B cell (primary cell): ENCODE measurements at regions not wholly inside any gene's neighbourhood (a gene's known extent, or its start where the extent isn't known, plus 50 kb on each side); places are given as distances from the start of the nearest gene placed in this dataset.
"Not testable (repeated sequence)": the region's sequence is repeated elsewhere in the genome, so short reads cannot be mapped to it uniquely, and the experiment has no call there.

Experiments used
- ATAC-seq: fragments of 200-7000 bp; cut with Tn5 transposase; one replicate; pipeline ENCODE4 v1.10.0; 2021; ENCODE audit warnings: low read depth, mild to moderate bottlenecking, moderate number of reproducible peaks, moderate library complexity
- CTCF ChIA-PET: fragments of 350-600 bp; sonication (Branson Sonifier 250); formaldehyde crosslinking; loops from one replicate; lab custom pipeline; 2021; ENCODE audit warnings: antibody characterized with exemption, inconsistent platforms; lab: Charles Lee
- POLR2A ChIA-PET: fragments of 350-600 bp; sonication (Branson Sonifier 250); formaldehyde crosslinking; loops from one replicate; lab custom pipeline; 2021; ENCODE audit warnings: antibody characterized with exemption; lab: Charles Lee
- DNase-seq: peaks from one replicate; pipeline ENCODE4 v3.0.0; 2013
- H2AFZ ChIP-seq: 2 replicates; pipeline ENCODE4 v1.6.1; 2012; ENCODE audit warnings: mild to moderate bottlenecking, low read depth, low read length; ENCODE audit not compliant: insufficient read depth, poor library complexity, severe bottlenecking
- H3K27ac ChIP-seq, 2 donors: 1 replicate in 1 of 2; 2 replicates in 1 of 2; pipeline ENCODE4 v1.5.1; 2012 to 2013; ENCODE audit warnings: low read length in 2 of 2, mild to moderate bottlenecking in 2 of 2, moderate library complexity in 1 of 2
- H3K27me3 ChIP-seq, 4 experiments: fragments of 200-600 bp in 1 of 4; sonication (generic) in 1 of 4; replicated peaks in 1 of 4; 1 replicate in 2 of 4; 2 replicates in 2 of 4; pipeline versions ENCODE4 v1.6.1 to v1.7.0; 2013 to 2016; ENCODE audit warnings: low read length in 3 of 4, mild to moderate bottlenecking in 2 of 4, mixed read lengths in 1 of 4, moderate library complexity in 1 of 4; ENCODE audit not compliant: insufficient read depth in 4 of 4, control insufficient read depth in 3 of 4; ENCODE audit errors: control extremely low read depth in 1 of 4
- H3K36me3 ChIP-seq, 2 experiments: replicated peaks in 1 of 2; 1 replicate in 1 of 2; 2 replicates in 1 of 2; pipeline versions ENCODE4 v1.6.1 to v1.7.1; 2013; ENCODE audit warnings: low read length in 1 of 2; ENCODE audit not compliant: insufficient read depth in 2 of 2, control insufficient read depth in 1 of 2; ENCODE audit errors: control extremely low read depth in 1 of 2, extremely low read depth in 1 of 2
- H3K4me1 ChIP-seq, 2 donors: fragments of 200-600 bp in 1 of 2; sonication (generic) in 1 of 2; 1 replicate in 1 of 2; 2 replicates in 1 of 2; pipeline versions ENCODE4 v1.5.1 to v1.6.1; 2013 to 2017; ENCODE audit warnings: low read length in 2 of 2; ENCODE audit not compliant: control insufficient read depth in 2 of 2, insufficient read depth in 2 of 2
- H3K4me2 ChIP-seq: replicated peaks from 2 replicates; pipeline ENCODE3; 2012; ENCODE audit warnings: mild to moderate bottlenecking, low read depth, low read length; ENCODE audit not compliant: poor library complexity, severe bottlenecking
- H3K4me3 ChIP-seq, 5 experiments: fragments of 200-600 bp in 1 of 5; sonication (generic) in 1 of 5; 1 replicate in 3 of 5; 2 replicates in 2 of 5; pipeline versions ENCODE4 v1.5.1 to v1.7.0; 2011 to 2016; ENCODE audit warnings: low read length in 4 of 5, mild to moderate bottlenecking in 4 of 5, low read depth in 2 of 5, control low read depth in 1 of 5, moderate library complexity in 1 of 5; ENCODE audit not compliant: insufficient read depth in 1 of 5; ENCODE audit errors: control extremely low read depth in 1 of 5, extremely low read depth in 1 of 5
- H3K79me2 ChIP-seq: fragments of 200-600 bp; sonication (generic); one replicate; pipeline ENCODE4 v1.6.0; 2016; ENCODE audit warnings: low read length; ENCODE audit not compliant: control insufficient read depth, insufficient read depth
- H3K9ac ChIP-seq: fragments of 200-600 bp; sonication (generic); 2 replicates; pipeline ENCODE4 v1.6.1; 2017; ENCODE audit warnings: mild to moderate bottlenecking, low read length, moderate library complexity
- H3K9me3 ChIP-seq, 3 donors: one replicate each; pipeline versions ENCODE4 v1.6.1 to v1.7.1; 2013; ENCODE audit warnings: low read length in 2 of 3; ENCODE audit not compliant: control insufficient read depth in 2 of 3, insufficient read depth in 1 of 3; ENCODE audit errors: control extremely low read depth in 1 of 3
- H4K20me1 ChIP-seq: 2 replicates; pipeline ENCODE4 v1.6.0; 2012; ENCODE audit warnings: mild to moderate bottlenecking, low read length; ENCODE audit not compliant: insufficient read depth, control insufficient read depth, poor library complexity, severe bottlenecking
- H3K27ac Mint-ChIP-seq: one replicate; pipeline ENCODE4 v1.8.0; 2021; ENCODE audit warnings: mixed read lengths
- H3K27me3 Mint-ChIP-seq: one replicate; pipeline ENCODE4 v1.8.0; 2021; ENCODE audit warnings: mixed read lengths
- H3K4me1 Mint-ChIP-seq: one replicate; pipeline ENCODE4 v1.8.0; 2021; ENCODE audit warnings: mixed read lengths
- H3K4me3 Mint-ChIP-seq: one replicate; pipeline ENCODE4 v1.8.0; 2021; ENCODE audit warnings: mixed read lengths
- H3K9me3 Mint-ChIP-seq: one replicate; pipeline ENCODE4 v1.8.0; 2022; ENCODE audit warnings: mixed read lengths; ENCODE audit not compliant: insufficient read depth
- EZH2 ChIP-seq: IDR thresholded peaks from 2 replicates; pipeline ENCODE4 v1.6.1; 2012; ENCODE audit warnings: borderline replicate concordance, low read depth, mild to moderate bottlenecking, moderate library complexity, low read length; ENCODE audit not compliant: insufficient read depth, poor library complexity, severe bottlenecking
- WGBS: methylation state at CpG from one replicate; pipeline ENCODE4 v1.1.5; 2013; ENCODE audit warnings: missing lambda C conversion rate; ENCODE audit not compliant: insufficient coverage; 5-methylcytosine and 5-hydroxymethylcytosine counted together
- intact Hi-C: fragments of 100-400 bp; cut with micrococcal nuclease; formaldehyde crosslinking; loops from one replicate; pipeline ENCODE4 v1.10.0; 2022
- TF ChIP-seq, protein P1 (sequence below): fragments of 200-600 bp; IDR thresholded peaks from one replicate; pipeline ENCODE4 v1.8.0; 2022; ENCODE audit warnings: antibody characterized with exemption, mild to moderate bottlenecking

DNA sequence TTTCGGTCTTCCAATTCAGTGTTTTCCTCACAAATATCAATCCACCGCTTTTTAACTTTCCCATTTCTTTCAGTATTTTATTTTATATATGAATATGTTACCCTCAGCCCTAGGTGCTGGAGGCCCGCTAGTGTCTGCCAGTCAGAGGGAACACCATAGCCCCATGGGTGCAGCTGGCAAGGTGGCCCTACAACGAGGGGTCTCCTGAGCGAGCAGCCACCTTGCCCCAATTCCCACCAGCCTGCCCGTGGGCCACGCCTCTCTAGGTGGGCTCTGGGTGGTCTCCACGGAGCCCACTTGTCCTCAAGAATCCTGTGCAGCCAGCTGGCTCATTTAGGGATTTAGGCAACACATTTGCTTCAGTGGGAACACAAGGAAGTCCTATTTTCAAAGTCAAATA is 72.5 kb upstream of the RGPD5 start:
- intact Hi-C loops, result no loop called here
- Histone ChIP-seq H3K4me2 (no peak overlapping the region), H2AFZ (no peak overlapping the region), H3K36me3 (no peaks in the 10 kb centered on the region), H3K27me3 (peaks cover 0 to 8% (median 0%) of the 10 kb centered on the region in 4 experiments), H3K27ac (no peak overlapping the region), H3K9ac (no peak overlapping the region), H3K4me1 (no peaks in the 10 kb centered on the region), H3K79me2 (no peaks in the 10 kb centered on the region), H3K9me3 (peaks cover 0 to 6% (median 0%) of the 10 kb centered on the region in 3 donors), H4K20me1 (no peaks in the 10 kb centered on the region), H3K4me3 (no peak overlapping the region)
- ATAC-seq (no peak), DNase-seq (no peak)
- 64% methylated on average over 5 of the region's 8 CpGs for WGBS
- Mint-ChIP-seq H3K4me3 (no peak overlapping the region), H3K27me3 (peaks cover 4% of the 10 kb centered on the region), H3K4me1 (no peaks in the 10 kb centered on the region), H3K9me3 (peaks cover 5% of the 10 kb centered on the region), H3K27ac (no peak overlapping the region)
- CTCF ChIA-PET, result no interaction called here
- POLR2A ChIA-PET, result no interaction called here
- TF ChIP-seq, protein P1, sequence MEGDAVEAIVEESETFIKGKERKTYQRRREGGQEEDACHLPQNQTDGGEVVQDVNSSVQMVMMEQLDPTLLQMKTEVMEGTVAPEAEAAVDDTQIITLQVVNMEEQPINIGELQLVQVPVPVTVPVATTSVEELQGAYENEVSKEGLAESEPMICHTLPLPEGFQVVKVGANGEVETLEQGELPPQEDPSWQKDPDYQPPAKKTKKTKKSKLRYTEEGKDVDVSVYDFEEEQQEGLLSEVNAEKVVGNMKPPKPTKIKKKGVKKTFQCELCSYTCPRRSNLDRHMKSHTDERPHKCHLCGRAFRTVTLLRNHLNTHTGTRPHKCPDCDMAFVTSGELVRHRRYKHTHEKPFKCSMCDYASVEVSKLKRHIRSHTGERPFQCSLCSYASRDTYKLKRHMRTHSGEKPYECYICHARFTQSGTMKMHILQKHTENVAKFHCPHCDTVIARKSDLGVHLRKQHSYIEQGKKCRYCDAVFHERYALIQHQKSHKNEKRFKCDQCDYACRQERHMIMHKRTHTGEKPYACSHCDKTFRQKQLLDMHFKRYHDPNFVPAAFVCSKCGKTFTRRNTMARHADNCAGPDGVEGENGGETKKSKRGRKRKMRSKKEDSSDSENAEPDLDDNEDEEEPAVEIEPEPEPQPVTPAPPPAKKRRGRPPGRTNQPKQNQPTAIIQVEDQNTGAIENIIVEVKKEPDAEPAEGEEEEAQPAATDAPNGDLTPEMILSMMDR, result no peak
- no peak for TF ChIP-seq EZH2

DNA sequence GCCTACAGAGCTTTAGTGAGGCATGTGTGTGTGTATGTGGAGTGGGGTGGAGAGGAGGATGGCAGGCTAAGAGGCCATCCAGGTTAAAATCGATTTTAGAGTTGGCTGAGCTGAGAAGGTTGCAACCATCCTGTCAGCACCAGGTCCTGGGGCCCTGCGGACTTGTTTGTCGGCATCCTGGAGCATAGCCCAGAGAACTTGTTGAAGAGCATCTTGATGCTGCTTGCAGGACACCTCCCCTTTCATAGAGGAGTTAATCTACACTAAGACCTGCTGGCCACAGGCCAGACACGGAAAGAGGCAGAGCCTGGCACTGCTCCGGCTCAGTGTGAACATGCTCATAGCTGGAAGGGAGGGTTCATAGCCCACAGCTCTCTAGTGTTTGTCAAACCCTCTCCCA is 72.1 kb upstream of the RGPD5 start:
- Mint-ChIP-seq H3K4me1 (no peaks in the 10 kb centered on the region), H3K27me3 (peaks cover 4% of the 10 kb centered on the region), H3K4me3 (no peak overlapping the region), H3K27ac (no peak overlapping the region), H3K9me3 (peaks cover 5% of the 10 kb centered on the region)
- DNase-seq, result no peak
- H3K9ac ChIP-seq, result no peak overlapping the region
- no peak overlapping the region for H3K4me3 ChIP-seq
- H3K4me2 ChIP-seq, result no peak overlapping the region
- CTCF ChIA-PET, result no interaction called here
- POLR2A ChIA-PET, result no interaction called here
- H4K20me1 ChIP-seq, result no peaks in the 10 kb centered on the region
- no peaks in the 10 kb centered on the region for H3K79me2 ChIP-seq
- no peaks in the 10 kb centered on the region for H3K36me3 ChIP-seq
- 94% methylated on average over 3 of the region's 5 CpGs for WGBS
- peaks cover 0 to 10% (median 0%) of the 10 kb centered on the region in 3 donors for H3K9me3 ChIP-seq
- H3K27ac ChIP-seq, result no peak overlapping the region
- intact Hi-C loops, result no loop called here
- ATAC-seq, result no peak
- H2AFZ ChIP-seq, result no peak overlapping the region
- H3K27me3 ChIP-seq, result peaks cover 0 to 8% (median 0%) of the 10 kb centered on the region in 4 experiments
- no peaks in the 10 kb centered on the region for H3K4me1 ChIP-seq
- TF ChIP-seq EZH2, result no peak
- TF ChIP-seq, protein P1, result no peak

DNA sequence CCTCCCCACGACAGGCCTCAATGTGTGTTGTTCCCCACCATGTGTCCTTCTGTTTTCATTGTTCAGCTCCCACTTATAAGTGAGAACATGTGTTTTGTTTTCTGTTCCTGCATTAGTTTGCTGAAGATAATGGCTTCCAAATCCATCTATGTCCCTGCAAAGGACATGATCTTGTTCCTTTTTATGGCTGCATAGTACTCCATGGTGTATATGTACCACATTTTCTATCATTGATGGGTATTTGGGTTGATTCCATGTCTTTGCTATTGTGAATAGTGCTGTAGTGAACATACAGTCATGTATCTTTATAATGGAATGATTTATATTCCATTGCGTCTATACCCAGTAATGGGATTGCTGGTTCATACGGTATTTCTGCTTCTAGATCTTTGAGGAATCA is 71.5 kb upstream of the RGPD5 start:
- H2AFZ ChIP-seq, H3K9me3 Mint-ChIP-seq, H3K9me3 ChIP-seq, H3K4me3 ChIP-seq, H3K27ac ChIP-seq, POLR2A ChIA-PET, H3K4me2 ChIP-seq, H3K9ac ChIP-seq, intact Hi-C loops, H4K20me1 ChIP-seq, H3K27me3 Mint-ChIP-seq, H3K4me3 Mint-ChIP-seq, DNase-seq, ATAC-seq, H3K27ac Mint-ChIP-seq, CTCF ChIA-PET, H3K4me1 ChIP-seq, H3K4me1 Mint-ChIP-seq, H3K36me3 ChIP-seq, H3K79me2 ChIP-seq: not testable (repeated sequence)
- no CpG with 5 or more reads among the region's 3 CpGs for WGBS
- peaks cover 0 to 14% (median 0%) of the 10 kb centered on the region in 4 experiments for H3K27me3 ChIP-seq
